Osteocyte (in vitro differentiated cells): ENCODE measurements at regions not wholly inside any gene's neighbourhood (a gene's known extent, or its start where the extent isn't known, plus 50 kb on each side); places are given as distances from the start of the nearest gene placed in this dataset.

ENCODE experiments used
- DNase-seq: peaks from one replicate; pipeline ENCODE4 v3.0.0; 2021; ENCODE audit warnings: mixed read lengths; ENCODE audit not compliant: unreplicated experiment; ENCODE audit errors: extremely low spot score
- H3K27ac Mint-ChIP-seq: one replicate; pipeline ENCODE4 v1.8.0; 2021; ENCODE audit warnings: mild to moderate bottlenecking, mixed read lengths; ENCODE audit not compliant: unreplicated experiment
- H3K27me3 Mint-ChIP-seq: one replicate; pipeline ENCODE4 v1.8.0; 2021; ENCODE audit warnings: mixed read lengths; ENCODE audit not compliant: unreplicated experiment
- H3K36me3 Mint-ChIP-seq: one replicate; pipeline ENCODE4 v1.8.0; 2021; ENCODE audit warnings: mixed read lengths; ENCODE audit not compliant: unreplicated experiment
- H3K4me1 Mint-ChIP-seq: one replicate; pipeline ENCODE4 v1.8.0; 2021; ENCODE audit warnings: mixed read lengths; ENCODE audit not compliant: unreplicated experiment
- H3K4me3 Mint-ChIP-seq: one replicate; pipeline ENCODE4 v1.8.0; 2021; ENCODE audit warnings: mild to moderate bottlenecking, moderate library complexity, mixed read lengths; ENCODE audit not compliant: unreplicated experiment
- H3K9me3 Mint-ChIP-seq: one replicate; pipeline ENCODE4 v1.8.0; 2021; ENCODE audit warnings: mixed read lengths; ENCODE audit not compliant: unreplicated experiment
- TF ChIP-seq, protein P1 (sequence below): fragments of 200-600 bp; sonication (generic); IDR thresholded peaks from 2 replicates; pipeline ENCODE4 v1.5.0; 2021; ENCODE audit warnings: antibody characterized with exemption, mild to moderate bottlenecking, moderate library complexity

DNA sequence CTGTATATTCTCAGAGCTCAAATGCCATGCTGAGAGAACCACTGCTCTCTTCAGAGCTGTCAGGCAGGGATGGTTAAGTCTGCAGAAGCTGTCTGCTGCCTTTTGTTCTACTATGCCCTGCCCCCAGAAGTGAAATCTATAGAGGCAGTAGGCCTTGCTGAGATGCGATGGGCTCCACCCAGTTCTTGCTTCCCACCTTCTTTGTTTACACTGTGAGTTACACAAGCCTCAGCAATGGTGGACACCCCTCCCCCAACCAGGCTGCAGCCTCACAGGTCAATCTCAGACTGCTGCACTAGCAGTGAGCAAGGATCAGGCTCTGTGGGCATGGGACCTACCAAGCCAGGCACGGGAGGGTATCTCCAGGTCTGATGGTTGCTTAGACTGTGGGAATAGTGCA is 271.6 kb downstream of the CENPC start:
- H3K9me3 Mint-ChIP-seq = peaks cover 23% of the 10 kb centered on the region
- DNase-seq = no peak
- H3K4me3 Mint-ChIP-seq = no peak overlapping the region
- no peaks in the 10 kb centered on the region for H3K36me3 Mint-ChIP-seq
- no peaks in the 10 kb centered on the region for H3K4me1 Mint-ChIP-seq
- no peaks in the 10 kb centered on the region for H3K27me3 Mint-ChIP-seq
- H3K27ac Mint-ChIP-seq = no peak overlapping the region
- TF ChIP-seq, protein P1, sequence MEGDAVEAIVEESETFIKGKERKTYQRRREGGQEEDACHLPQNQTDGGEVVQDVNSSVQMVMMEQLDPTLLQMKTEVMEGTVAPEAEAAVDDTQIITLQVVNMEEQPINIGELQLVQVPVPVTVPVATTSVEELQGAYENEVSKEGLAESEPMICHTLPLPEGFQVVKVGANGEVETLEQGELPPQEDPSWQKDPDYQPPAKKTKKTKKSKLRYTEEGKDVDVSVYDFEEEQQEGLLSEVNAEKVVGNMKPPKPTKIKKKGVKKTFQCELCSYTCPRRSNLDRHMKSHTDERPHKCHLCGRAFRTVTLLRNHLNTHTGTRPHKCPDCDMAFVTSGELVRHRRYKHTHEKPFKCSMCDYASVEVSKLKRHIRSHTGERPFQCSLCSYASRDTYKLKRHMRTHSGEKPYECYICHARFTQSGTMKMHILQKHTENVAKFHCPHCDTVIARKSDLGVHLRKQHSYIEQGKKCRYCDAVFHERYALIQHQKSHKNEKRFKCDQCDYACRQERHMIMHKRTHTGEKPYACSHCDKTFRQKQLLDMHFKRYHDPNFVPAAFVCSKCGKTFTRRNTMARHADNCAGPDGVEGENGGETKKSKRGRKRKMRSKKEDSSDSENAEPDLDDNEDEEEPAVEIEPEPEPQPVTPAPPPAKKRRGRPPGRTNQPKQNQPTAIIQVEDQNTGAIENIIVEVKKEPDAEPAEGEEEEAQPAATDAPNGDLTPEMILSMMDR = no peak

DNA sequence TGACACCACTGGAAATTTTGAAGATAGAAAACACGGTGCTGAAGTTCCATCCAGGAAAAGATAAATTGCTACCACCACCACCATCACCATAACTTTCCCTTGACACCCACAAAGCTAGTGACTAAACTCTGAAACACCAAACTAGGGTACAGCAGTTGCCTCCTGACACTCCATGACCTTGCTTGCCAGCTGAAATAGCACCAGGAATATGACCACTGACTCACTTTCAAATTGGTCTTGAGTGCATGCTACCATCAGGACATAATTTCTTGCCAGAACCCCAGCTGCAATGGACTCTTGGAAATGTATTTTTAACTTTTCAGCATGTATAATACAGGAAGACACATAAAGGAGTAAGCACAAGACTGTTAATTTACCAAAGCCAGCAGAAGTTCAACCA is 283.3 kb downstream of the CENPC start:
- H3K27me3 Mint-ChIP-seq = no peaks in the 10 kb centered on the region
- DNase-seq = no peak
- TF ChIP-seq, protein P1 = no peak
- no peaks in the 10 kb centered on the region for H3K36me3 Mint-ChIP-seq
- no peak overlapping the region for H3K4me3 Mint-ChIP-seq
- no peaks in the 10 kb centered on the region for H3K9me3 Mint-ChIP-seq
- H3K27ac Mint-ChIP-seq = no peak overlapping the region
- no peaks in the 10 kb centered on the region for H3K4me1 Mint-ChIP-seq

DNA sequence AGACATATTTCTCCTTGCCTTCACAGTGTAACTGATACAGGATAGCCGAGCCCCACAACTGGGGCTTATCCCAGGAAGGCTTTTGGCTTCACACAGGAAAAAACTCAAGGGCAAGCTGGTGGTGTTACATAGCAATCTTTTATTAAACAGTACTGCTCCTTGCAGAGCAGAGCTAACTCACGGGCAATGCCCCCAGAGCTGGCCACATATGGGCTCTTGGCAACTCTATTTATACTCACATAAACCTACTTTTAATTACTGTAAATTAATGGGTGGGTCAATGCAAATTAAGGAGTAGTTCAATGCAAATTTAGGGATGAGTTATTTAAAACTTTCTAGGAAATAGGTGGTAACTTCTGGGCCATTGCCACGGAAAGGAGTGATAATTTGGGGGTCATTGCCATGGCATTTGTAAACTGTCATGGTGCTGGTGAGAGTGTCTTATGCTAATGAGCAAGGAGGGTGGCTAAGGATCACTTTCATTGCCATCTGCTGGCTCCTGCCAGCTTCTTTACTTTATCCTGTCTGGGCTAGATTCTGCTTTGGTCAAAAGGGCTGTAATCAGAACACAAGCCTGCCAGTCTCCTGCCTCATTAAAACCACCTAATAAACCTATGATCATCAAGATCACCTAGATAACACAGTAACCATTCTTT is 288.8 kb downstream of the CENPC start:
- Mint-ChIP-seq H3K27ac (no peak overlapping the region), H3K9me3 (peaks cover 4% of the 10 kb centered on the region), H3K27me3 (no peaks in the 10 kb centered on the region), H3K4me1 (no peaks in the 10 kb centered on the region), H3K4me3 (no peak overlapping the region), H3K36me3 (no peaks in the 10 kb centered on the region)
- TF ChIP-seq, protein P1 = no peak
- no peak for DNase-seq

DNA sequence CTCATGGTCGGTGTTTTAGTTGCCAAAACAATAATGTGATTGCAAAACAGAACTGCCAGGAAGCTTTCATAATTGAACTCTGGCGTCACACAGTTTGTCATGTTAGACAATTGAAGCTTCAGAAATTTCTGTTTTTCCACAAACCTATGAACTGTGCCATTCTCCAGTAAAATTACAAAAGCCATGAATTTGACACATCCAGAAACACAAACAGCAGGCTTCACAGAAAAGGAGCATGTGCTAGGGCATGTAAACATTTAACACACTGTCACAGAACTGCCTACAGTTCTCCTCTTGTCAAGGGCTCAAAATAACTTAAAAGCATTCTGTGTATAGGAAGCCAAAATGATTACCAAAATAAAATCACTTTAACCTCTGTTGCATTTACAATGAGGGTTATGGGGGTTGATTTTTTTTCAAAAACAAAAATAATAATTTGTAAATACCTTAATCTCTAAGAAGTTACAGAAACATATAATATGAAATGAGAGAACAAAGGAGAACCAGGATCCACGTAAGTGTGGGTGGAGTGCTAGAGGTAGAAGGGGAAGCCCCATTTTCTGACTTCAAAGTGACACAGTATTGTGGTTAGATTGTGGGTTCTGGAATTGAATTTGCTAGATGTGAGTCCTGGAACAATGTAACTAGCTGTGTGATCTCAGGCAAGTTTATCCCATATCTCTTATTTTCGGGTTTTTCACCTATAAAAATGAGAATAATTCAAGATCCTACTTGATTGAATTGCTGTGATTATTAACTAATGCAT is 295.0 kb downstream of the CENPC start:
- H3K4me3 Mint-ChIP-seq = no peak overlapping the region

DNA sequence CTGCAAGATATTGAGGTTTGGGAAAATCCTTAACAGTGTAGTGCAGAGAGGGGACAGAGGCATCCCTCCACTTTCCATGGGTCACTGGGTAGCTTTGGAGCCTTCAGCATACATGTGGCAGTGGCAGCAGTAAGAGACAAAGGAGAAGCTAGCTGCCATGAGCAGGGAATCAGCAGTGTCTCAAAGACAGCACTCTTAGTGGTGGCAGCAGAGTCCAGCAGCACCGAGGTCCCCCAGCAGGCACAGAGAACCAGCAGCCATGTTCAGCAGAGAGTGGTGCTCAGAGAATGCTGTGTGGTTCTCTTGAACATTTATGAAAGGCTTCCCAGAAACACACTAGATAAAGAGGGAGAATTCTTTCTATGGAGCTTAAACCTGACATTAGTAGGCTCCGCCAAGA is 308.5 kb downstream of the CENPC start:
- DNase-seq = no peak
- peaks cover 12% of the 10 kb centered on the region for H3K4me1 Mint-ChIP-seq
- no peak overlapping the region for H3K27ac Mint-ChIP-seq
- no peak overlapping the region for H3K4me3 Mint-ChIP-seq
- TF ChIP-seq, protein P1 = no peak
- no peaks in the 10 kb centered on the region for H3K36me3 Mint-ChIP-seq
- no peaks in the 10 kb centered on the region for H3K27me3 Mint-ChIP-seq
- H3K9me3 Mint-ChIP-seq = no peaks in the 10 kb centered on the region

More for the DNA sequence above, 295.0 kb downstream of the CENPC start:
- Mint-ChIP-seq H3K4me1 (no peaks in the 10 kb centered on the region), H3K9me3 (peaks cover under 1% of the 10 kb centered on the region), H3K27ac (no peak overlapping the region), H3K27me3 (no peaks in the 10 kb centered on the region), H3K36me3 (no peaks in the 10 kb centered on the region)
- DNase-seq = no peak
- TF ChIP-seq, protein P1 = no peak
